ENCODE measurements at regions not wholly inside any gene's neighbourhood (a gene's known extent, or its start where the extent isn't known, plus 50 kb on each side); places are given as distances from the start of the nearest gene placed in this dataset.

GRCh38 chrX:24410514-24411189 lies 50.2 kb downstream of the SUPT20HL1 start:
- no peak for DNase-seq (ENCODE audit: low read depth, low spot score)

GRCh38 chrX:24412637-24413363 lies 52.3 kb upstream of the PDK3 start:
- peak; percentile 62 for DNase-seq (ENCODE audit: low read depth, low spot score)

Measured in astrocyte of the hippocampus (primary cell).